IMR-90 (cell line): ENCODE measurements at regions not wholly inside any gene's neighbourhood (a gene's known extent, or its start where the extent isn't known, plus 50 kb on each side); places are given as distances from the start of the nearest gene placed in this dataset.

ENCODE experiments used
- ATAC-seq: fragments of 200-7000 bp; cut with Tn5 transposase; 2 replicates; pipeline ENCODE4 v1.9.1; 2020; ENCODE audit warnings: low read depth, mild to moderate bottlenecking, moderate library complexity
- BruUV-seq: library from RNA; stranded (reverse); fragments of 400-500 nt; replicated peaks from 2 replicates; lab custom pipeline; 2021; lab: Mats Ljungman, UMichigan
- CTCF ChIA-PET: fragments of 300-600 bp; formaldehyde crosslinking; extraction: SDS; loops from one replicate; lab custom pipeline; 2021; ENCODE audit warnings: antibody characterized with exemption; lab: Yijun Ruan, JAX
- POLR2A ChIA-PET: fragments of 300-600 bp; sonication (Branson Sonifier 250); formaldehyde crosslinking; loops from one replicate; lab custom pipeline; 2022; ENCODE audit warnings: antibody characterized with exemption; ENCODE audit not compliant: unreplicated experiment; lab: Charles Lee
- DNase-seq: peaks from one replicate; pipeline ENCODE4 v3.0.0; 2013
- H2AFZ ChIP-seq: replicated peaks from 2 replicates; pipeline ENCODE3; 2013; ENCODE audit warnings: low read length, mild to moderate bottlenecking; ENCODE audit not compliant: poor library complexity
- H2AK5ac ChIP-seq: 2 replicates; pipeline ENCODE4 v1.6.1; 2013; ENCODE audit warnings: low read depth, low read length, inconsistent platforms
- H2AK9ac ChIP-seq: replicated peaks from 2 replicates; pipeline ENCODE3; 2013; ENCODE audit warnings: mild to moderate bottlenecking, low read depth, low read length, moderate library complexity; ENCODE audit not compliant: poor library complexity
- H2BK120ac ChIP-seq: 2 replicates; pipeline ENCODE4 v1.6.1; 2013; ENCODE audit warnings: low read depth, low read length, inconsistent platforms
- H2BK15ac ChIP-seq: 3 replicates; pipeline ENCODE4 v1.6.1; 2013; ENCODE audit warnings: low read depth, low read length, inconsistent platforms
- H2BK20ac ChIP-seq: 2 replicates; pipeline ENCODE4 v1.6.1; 2013; ENCODE audit warnings: low read depth, mild to moderate bottlenecking, inconsistent platforms, low read length, moderate library complexity
- H2BK5ac ChIP-seq: 2 replicates; pipeline ENCODE4 v1.6.1; 2013; ENCODE audit warnings: mild to moderate bottlenecking, low read depth, low read length, inconsistent platforms; ENCODE audit not compliant: poor library complexity, severe bottlenecking
- H3K14ac ChIP-seq: replicated peaks from 2 replicates; pipeline ENCODE4 v1.6.1; 2013; ENCODE audit warnings: low read depth, low read length, inconsistent platforms
- H3K18ac ChIP-seq: 2 replicates; pipeline ENCODE4 v1.6.1; 2013; ENCODE audit warnings: low read depth, low read length, control low read depth
- H3K23ac ChIP-seq: 2 replicates; pipeline ENCODE4 v1.6.1; 2013; ENCODE audit warnings: low read depth, low read length, inconsistent platforms
- H3K27ac ChIP-seq: 2 replicates; pipeline ENCODE4 v1.5.1; 2013; ENCODE audit warnings: mild to moderate bottlenecking, control low read depth, low read length; ENCODE audit not compliant: insufficient read depth
- H3K27me3 ChIP-seq: 2 replicates; pipeline ENCODE4 v1.6.1; 2013; ENCODE audit warnings: low read length; ENCODE audit not compliant: control insufficient read depth, insufficient read depth
- H3K36me3 ChIP-seq: 2 replicates; pipeline ENCODE4 v1.6.1; 2013; ENCODE audit warnings: low read length, mixed read lengths; ENCODE audit not compliant: control insufficient read depth, insufficient read depth
- H3K4ac ChIP-seq: 2 replicates; pipeline ENCODE4 v1.6.1; 2013; ENCODE audit warnings: low read depth, low read length, inconsistent platforms
- H3K4me1 ChIP-seq: 2 replicates; pipeline ENCODE4 v1.6.1; 2013; ENCODE audit warnings: low read length, mixed read lengths; ENCODE audit not compliant: control insufficient read depth, insufficient read depth
- H3K4me2 ChIP-seq: 2 replicates; pipeline ENCODE4 v1.6.1; 2013; ENCODE audit warnings: low read depth, mild to moderate bottlenecking, control low read depth, low read length, moderate library complexity
- H3K4me3 ChIP-seq: 2 replicates; pipeline ENCODE4 v1.5.1; 2013; ENCODE audit warnings: low read depth, mild to moderate bottlenecking, control low read depth, low read length, moderate library complexity; ENCODE audit not compliant: insufficient read depth
- H3K56ac ChIP-seq: 2 replicates; pipeline ENCODE4 v1.6.1; 2013; ENCODE audit warnings: low read length, inconsistent platforms; ENCODE audit not compliant: insufficient read depth; ENCODE audit errors: extremely low read depth
- H3K79me1 ChIP-seq, 2 experiments: 2 replicates each; pipeline ENCODE4 v1.6.1; 2013; ENCODE audit warnings: low read length in 2 of 2, inconsistent platforms in 1 of 2, low read depth in 1 of 2
- H3K9ac ChIP-seq: 2 replicates; pipeline ENCODE4 v1.6.1; 2013; ENCODE audit warnings: low read depth, low read length, control low read depth
- H3K9me1 ChIP-seq: 2 replicates; pipeline ENCODE4 v1.6.1; 2013; ENCODE audit warnings: low read length, inconsistent platforms; ENCODE audit not compliant: insufficient read depth
- H3K9me3 ChIP-seq: 2 replicates; pipeline ENCODE4 v1.6.1; 2013; ENCODE audit warnings: low read length; ENCODE audit not compliant: control insufficient read depth, insufficient read depth
- H4K20me1 ChIP-seq: 2 replicates; pipeline ENCODE4 v1.6.1; 2013; ENCODE audit warnings: low read length, inconsistent platforms; ENCODE audit not compliant: insufficient read depth
- H4K5ac ChIP-seq: 2 replicates; pipeline ENCODE4 v1.6.1; 2013; ENCODE audit warnings: mild to moderate bottlenecking, low read depth, low read length, control low read depth
- H4K8ac ChIP-seq, 2 experiments: 2 replicates each; pipeline ENCODE4 v1.6.1; 2013; ENCODE audit warnings: low read depth in 2 of 2, low read length in 2 of 2, control low read depth in 1 of 2, inconsistent platforms in 1 of 2
- H4K91ac ChIP-seq: 2 replicates; pipeline ENCODE4 v1.6.1; 2013; ENCODE audit warnings: low read depth, low read length, inconsistent platforms; ENCODE audit not compliant: insufficient read depth
- CEBPB ChIP-seq: IDR thresholded peaks from 2 replicates; pipeline ENCODE4 v1.6.1; 2012; ENCODE audit warnings: low read depth, low read length, improper control_type of control experiment
- FOS ChIP-seq: fragments of 150-350 bp; IDR thresholded peaks from 2 replicates; pipeline ENCODE4 v1.6.1; 2016; ENCODE audit warnings: low read depth, low read length
- MAZ ChIP-seq: IDR thresholded peaks from 2 replicates; pipeline ENCODE4 v1.6.1; 2012; ENCODE audit warnings: low read depth, mild to moderate bottlenecking, low read length, improper control_type of control experiment, moderate library complexity, borderline replicate concordance
- RAD21 ChIP-seq: IDR thresholded peaks from 2 replicates; pipeline ENCODE4 v1.6.1; 2012; ENCODE audit warnings: low read length, improper control_type of control experiment
- RCOR1 ChIP-seq: IDR thresholded peaks from 2 replicates; pipeline ENCODE4 v1.6.1; 2012; ENCODE audit warnings: mild to moderate bottlenecking, low read length, improper control_type of control experiment; ENCODE audit not compliant: insufficient replicate concordance
- dilution Hi-C: fragments of 300-500 bp; cut with HindIII; formaldehyde crosslinking; loops from one replicate; pipeline ENCODE4 v1.14.3; 2018; ENCODE audit warnings: low sequenced_read_pairs; ENCODE audit not compliant: unreplicated experiment
- in situ Hi-C: fragments of 300-500 bp; cut with MboI; formaldehyde crosslinking; loops from 3 replicates; pipeline ENCODE4 v1.14.3; 2019; ENCODE audit warnings: low sequenced_read_pairs, inconsistent platforms, mixed read lengths
- intact Hi-C: fragments of 100-400 bp; cut with micrococcal nuclease; formaldehyde crosslinking; loops from 2 replicates; pipeline ENCODE4 v1.10.0; 2022
- TF ChIP-seq, protein P1 (sequence below): fragments of 150-350 bp; IDR thresholded peaks from 2 replicates; pipeline ENCODE4 v1.6.1; 2016; ENCODE audit warnings: low read depth, mild to moderate bottlenecking, low read length, moderate library complexity, borderline replicate concordance
- TF ChIP-seq, protein P2 (sequence below): conservative IDR thresholded peaks from 2 replicates; pipeline ENCODE4 v1.5.1; 2012; ENCODE audit warnings: mild to moderate bottlenecking, low read depth, low read length, improper control_type of control experiment

DNA sequence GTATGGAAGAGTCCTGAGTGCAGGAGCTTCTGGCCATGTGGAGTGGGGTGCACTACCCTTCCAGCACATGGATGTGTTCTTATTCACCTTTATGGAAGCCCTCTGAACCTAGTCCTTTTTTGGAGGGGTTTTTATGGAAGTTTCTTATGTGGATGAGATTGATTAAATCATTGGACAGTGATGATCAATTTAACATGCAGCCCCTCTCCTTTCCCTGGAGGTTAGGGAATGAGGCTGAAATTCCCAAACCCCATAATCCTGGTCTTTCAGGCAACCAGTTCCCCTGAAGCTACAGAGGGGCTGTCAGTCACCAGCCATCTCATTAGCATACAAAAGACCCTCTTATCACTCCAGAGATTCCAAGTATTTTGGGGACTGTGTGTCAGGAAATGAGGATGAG is 183.9 kb upstream of the MAP3K7 start:
- H3K14ac ChIP-seq, result no peak overlapping the region
- H3K9me1 ChIP-seq, result no peaks in the 10 kb centered on the region
- no peak overlapping the region for H3K4ac ChIP-seq
- TF ChIP-seq FOS (no peak), RAD21 (no peak), MAZ (no peak), RCOR1 (no peak), CEBPB (no peak)
- TF ChIP-seq, protein P1, sequence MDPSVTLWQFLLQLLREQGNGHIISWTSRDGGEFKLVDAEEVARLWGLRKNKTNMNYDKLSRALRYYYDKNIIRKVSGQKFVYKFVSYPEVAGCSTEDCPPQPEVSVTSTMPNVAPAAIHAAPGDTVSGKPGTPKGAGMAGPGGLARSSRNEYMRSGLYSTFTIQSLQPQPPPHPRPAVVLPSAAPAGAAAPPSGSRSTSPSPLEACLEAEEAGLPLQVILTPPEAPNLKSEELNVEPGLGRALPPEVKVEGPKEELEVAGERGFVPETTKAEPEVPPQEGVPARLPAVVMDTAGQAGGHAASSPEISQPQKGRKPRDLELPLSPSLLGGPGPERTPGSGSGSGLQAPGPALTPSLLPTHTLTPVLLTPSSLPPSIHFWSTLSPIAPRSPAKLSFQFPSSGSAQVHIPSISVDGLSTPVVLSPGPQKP, result no peak
- TF ChIP-seq, protein P2, sequence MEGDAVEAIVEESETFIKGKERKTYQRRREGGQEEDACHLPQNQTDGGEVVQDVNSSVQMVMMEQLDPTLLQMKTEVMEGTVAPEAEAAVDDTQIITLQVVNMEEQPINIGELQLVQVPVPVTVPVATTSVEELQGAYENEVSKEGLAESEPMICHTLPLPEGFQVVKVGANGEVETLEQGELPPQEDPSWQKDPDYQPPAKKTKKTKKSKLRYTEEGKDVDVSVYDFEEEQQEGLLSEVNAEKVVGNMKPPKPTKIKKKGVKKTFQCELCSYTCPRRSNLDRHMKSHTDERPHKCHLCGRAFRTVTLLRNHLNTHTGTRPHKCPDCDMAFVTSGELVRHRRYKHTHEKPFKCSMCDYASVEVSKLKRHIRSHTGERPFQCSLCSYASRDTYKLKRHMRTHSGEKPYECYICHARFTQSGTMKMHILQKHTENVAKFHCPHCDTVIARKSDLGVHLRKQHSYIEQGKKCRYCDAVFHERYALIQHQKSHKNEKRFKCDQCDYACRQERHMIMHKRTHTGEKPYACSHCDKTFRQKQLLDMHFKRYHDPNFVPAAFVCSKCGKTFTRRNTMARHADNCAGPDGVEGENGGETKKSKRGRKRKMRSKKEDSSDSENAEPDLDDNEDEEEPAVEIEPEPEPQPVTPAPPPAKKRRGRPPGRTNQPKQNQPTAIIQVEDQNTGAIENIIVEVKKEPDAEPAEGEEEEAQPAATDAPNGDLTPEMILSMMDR, result no peak
- no peaks in the 10 kb centered on the region for H3K27me3 ChIP-seq
- no peak overlapping the region for H4K5ac ChIP-seq
- ChIA-PET POLR2A (no interaction called here), CTCF (no interaction called here)
- H3K4me3 ChIP-seq, result no peak overlapping the region
- no peak for ATAC-seq
- H2AFZ ChIP-seq, result no peak overlapping the region
- no peaks in the 10 kb centered on the region for H3K36me3 ChIP-seq
- H3K9me3 ChIP-seq, result no peaks in the 10 kb centered on the region
- dilution Hi-C loops (no loop called here), intact Hi-C loops (no loop called here), in situ Hi-C loops (no loop called here)
- H2BK20ac ChIP-seq, result no peak overlapping the region
- no peak overlapping the region for H3K9ac ChIP-seq
- BruUV-seq, result no TSS peak
- no peak overlapping the region for H3K27ac ChIP-seq
- H2BK5ac ChIP-seq, result no peak overlapping the region
- no peak overlapping the region for H2BK15ac ChIP-seq
- no peak overlapping the region for H4K91ac ChIP-seq
- no peak overlapping the region for H3K23ac ChIP-seq
- no peak overlapping the region for H2AK9ac ChIP-seq
- no peaks in the 10 kb centered on the region for H4K20me1 ChIP-seq
- no peaks in the 10 kb centered on the region for H3K79me1 ChIP-seq
- H3K4me2 ChIP-seq, result no peak overlapping the region
- H3K4me1 ChIP-seq, result no peaks in the 10 kb centered on the region
- H3K18ac ChIP-seq, result no peak overlapping the region
- H2BK120ac ChIP-seq, result no peak overlapping the region
- no peak overlapping the region for H3K56ac ChIP-seq
- H4K8ac ChIP-seq, result no peak overlapping the region
- DNase-seq, result no peak
- no peak overlapping the region for H2AK5ac ChIP-seq
